WTC11 (cell line): ENCODE measurements at regions not wholly inside any gene's neighbourhood (a gene's known extent, or its start where the extent isn't known, plus 50 kb on each side); places are given as distances from the start of the nearest gene placed in this dataset.

Experiments used
- ATAC-seq: fragments of 200-7000 bp; cut with Tn5 transposase; 2 replicates; pipeline ENCODE4 v1.10.0; 2021; ENCODE audit warnings: mild to moderate bottlenecking, moderate library complexity
- CTCF ChIA-PET: fragments of 300-600 bp; sonication (Branson Sonifier 250); formaldehyde crosslinking; loops from one replicate; lab custom pipeline; 2021; ENCODE audit warnings: antibody characterized with exemption; lab: Charles Lee
- POLR2A ChIA-PET: fragments of 350-600 bp; sonication (Branson Sonifier 250); formaldehyde crosslinking; loops from one replicate; lab custom pipeline; 2021; ENCODE audit warnings: antibody characterized with exemption; lab: Charles Lee
- DNase-seq: peaks from one replicate; pipeline ENCODE4 v3.0.0; 2021; ENCODE audit warnings: low spot score
- H3K27ac Mint-ChIP-seq: 2 replicates; pipeline ENCODE4 v1.8.0; 2021; ENCODE audit warnings: mixed read lengths
- H3K27me3 Mint-ChIP-seq: 2 replicates; pipeline ENCODE4 v1.8.0; 2021; ENCODE audit warnings: low read depth, mild to moderate bottlenecking, moderate library complexity, mixed read lengths
- H3K36me3 Mint-ChIP-seq: 2 replicates; pipeline ENCODE4 v1.8.0; 2021; ENCODE audit warnings: mixed read lengths
- H3K4me1 Mint-ChIP-seq: 2 replicates; pipeline ENCODE4 v1.8.0; 2022; ENCODE audit warnings: mixed read lengths
- H3K4me3 Mint-ChIP-seq: 2 replicates; pipeline ENCODE4 v1.8.0; 2021; ENCODE audit warnings: mild to moderate bottlenecking, moderate library complexity, mixed read lengths
- H3K9me3 Mint-ChIP-seq: 2 replicates; pipeline ENCODE4 v1.8.0; 2021; ENCODE audit warnings: mixed read lengths
- ATF1 ChIP-seq: sonication (generic); formaldehyde crosslinking; IDR thresholded peaks from 2 replicates; pipeline ENCODE4 v1.8.1; 2023; ENCODE audit warnings: mild to moderate bottlenecking, moderate library complexity, missing genetic modification reagents
- ATF6 ChIP-seq: sonication (generic); formaldehyde crosslinking; IDR thresholded peaks from 2 replicates; pipeline ENCODE4 v1.8.1; 2023; ENCODE audit warnings: mild to moderate bottlenecking, missing genetic modification reagents
- GABPB1 ChIP-seq: sonication (generic); formaldehyde crosslinking; IDR thresholded peaks from 2 replicates; pipeline ENCODE4 v1.8.1; 2023; ENCODE audit warnings: mild to moderate bottlenecking, missing genetic modification reagents
- GTF2I ChIP-seq: fragments of 250-450 bp; sonication (Bioruptor Pico); conservative IDR thresholded peaks from 2 replicates; pipeline ENCODE4 v1.4.0; 2021; ENCODE audit warnings: mild to moderate bottlenecking
- MXD4 ChIP-seq: fragments of 250-450 bp; sonication (Bioruptor Pico); IDR thresholded peaks from 2 replicates; pipeline ENCODE4 v1.8.0; 2021; ENCODE audit warnings: mild to moderate bottlenecking, moderate library complexity, borderline replicate concordance
- NR2C2 ChIP-seq: sonication (generic); formaldehyde crosslinking; IDR thresholded peaks from 2 replicates; pipeline ENCODE4 v1.8.0; 2022; ENCODE audit warnings: mild to moderate bottlenecking, missing genetic modification reagents
- PREB ChIP-seq: sonication (generic); formaldehyde crosslinking; IDR thresholded peaks from 2 replicates; pipeline ENCODE4 v1.8.1; 2022; ENCODE audit warnings: mild to moderate bottlenecking, missing genetic modification reagents, moderate library complexity, borderline replicate concordance
- RORB ChIP-seq: fragments of 250-450 bp; sonication (Bioruptor Pico); IDR thresholded peaks from 2 replicates; pipeline ENCODE4 v1.9.0; 2021; ENCODE audit warnings: mild to moderate bottlenecking
- SMAD4 ChIP-seq: sonication (generic); formaldehyde crosslinking; IDR thresholded peaks from 2 replicates; pipeline ENCODE4 v1.8.0; 2022; ENCODE audit warnings: mild to moderate bottlenecking, missing genetic modification reagents
- SOX15 ChIP-seq: fragments of 250-450 bp; sonication (Bioruptor Pico); IDR thresholded peaks from 2 replicates; pipeline ENCODE4 v1.9.0; 2021; ENCODE audit warnings: mild to moderate bottlenecking
- ZNF219 ChIP-seq: sonication (generic); formaldehyde crosslinking; IDR thresholded peaks from 2 replicates; pipeline ENCODE4 v1.8.0; 2023; ENCODE audit warnings: missing genetic modification reagents, mild to moderate bottlenecking, borderline replicate concordance
- ZNF396 ChIP-seq: fragments of 250-450 bp; sonication (Bioruptor Pico); IDR thresholded peaks from 2 replicates; pipeline ENCODE4 v1.8.0; 2021; ENCODE audit warnings: mild to moderate bottlenecking, moderate library complexity, borderline replicate concordance
- ZNF532 ChIP-seq: fragments of 250-450 bp; sonication (Bioruptor Pico); IDR thresholded peaks from 2 replicates; pipeline ENCODE4 v1.9.0; 2021; ENCODE audit warnings: mild to moderate bottlenecking, borderline replicate concordance
- ZNF671 ChIP-seq: fragments of 250-450 bp; sonication (Bioruptor Pico); IDR thresholded peaks from 2 replicates; pipeline ENCODE4 v1.8.0; 2021; ENCODE audit warnings: mild to moderate bottlenecking
- TF ChIP-seq, protein P1 (sequence below): sonication (generic); formaldehyde crosslinking; IDR thresholded peaks from 2 replicates; pipeline ENCODE4 v1.8.1; 2023; ENCODE audit warnings: mild to moderate bottlenecking, missing genetic modification reagents, borderline replicate concordance
- TF ChIP-seq, protein P2 (sequence below): sonication (generic); formaldehyde crosslinking; conservative IDR thresholded peaks from 2 replicates; pipeline ENCODE4 v1.8.1; 2023; ENCODE audit warnings: mild to moderate bottlenecking, low read depth, missing genetic modification reagents, moderate library complexity
- TF ChIP-seq, protein P3 (sequence below): sonication (generic); formaldehyde crosslinking; IDR thresholded peaks from 2 replicates; pipeline ENCODE4 v1.8.1; 2022; ENCODE audit warnings: missing genetic modification reagents, borderline replicate concordance
- TF ChIP-seq, protein P4 (sequence below): sonication (generic); formaldehyde crosslinking; IDR thresholded peaks from 2 replicates; pipeline ENCODE4 v1.8.0; 2022; ENCODE audit warnings: mild to moderate bottlenecking, missing genetic modification reagents
- TF ChIP-seq, protein P5 (sequence below): sonication (generic); formaldehyde crosslinking; IDR thresholded peaks from 2 replicates; pipeline ENCODE4 v1.8.0; 2023; ENCODE audit warnings: missing genetic modification reagents

DNA sequence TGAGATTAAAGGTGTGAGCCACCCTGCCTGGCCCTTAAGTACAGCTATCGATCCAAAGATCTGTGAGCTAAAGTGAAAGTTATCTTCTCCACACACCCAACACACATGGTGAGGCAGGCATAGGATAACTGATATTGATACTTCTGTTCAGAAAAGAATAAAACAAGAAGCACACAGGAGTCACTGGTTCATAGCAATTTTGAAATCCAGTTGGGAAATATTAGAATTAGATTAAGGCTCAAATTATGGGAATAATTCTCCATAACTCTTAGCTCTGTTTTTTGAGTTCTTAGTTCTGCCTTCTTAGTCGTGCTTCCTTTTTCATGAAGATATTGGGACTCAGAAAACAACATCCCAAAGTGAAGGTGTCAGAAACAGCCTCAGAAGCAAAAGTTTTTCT is 186.0 kb upstream of the PLXNC1 start:
- DNase-seq, result no peak
- TF ChIP-seq ZNF396 (CRISPR knock-in tag) (no peak), ZNF219 (CRISPR knock-in tag) (no peak), GABPB1 (no peak)
- TF ChIP-seq, protein P1, sequence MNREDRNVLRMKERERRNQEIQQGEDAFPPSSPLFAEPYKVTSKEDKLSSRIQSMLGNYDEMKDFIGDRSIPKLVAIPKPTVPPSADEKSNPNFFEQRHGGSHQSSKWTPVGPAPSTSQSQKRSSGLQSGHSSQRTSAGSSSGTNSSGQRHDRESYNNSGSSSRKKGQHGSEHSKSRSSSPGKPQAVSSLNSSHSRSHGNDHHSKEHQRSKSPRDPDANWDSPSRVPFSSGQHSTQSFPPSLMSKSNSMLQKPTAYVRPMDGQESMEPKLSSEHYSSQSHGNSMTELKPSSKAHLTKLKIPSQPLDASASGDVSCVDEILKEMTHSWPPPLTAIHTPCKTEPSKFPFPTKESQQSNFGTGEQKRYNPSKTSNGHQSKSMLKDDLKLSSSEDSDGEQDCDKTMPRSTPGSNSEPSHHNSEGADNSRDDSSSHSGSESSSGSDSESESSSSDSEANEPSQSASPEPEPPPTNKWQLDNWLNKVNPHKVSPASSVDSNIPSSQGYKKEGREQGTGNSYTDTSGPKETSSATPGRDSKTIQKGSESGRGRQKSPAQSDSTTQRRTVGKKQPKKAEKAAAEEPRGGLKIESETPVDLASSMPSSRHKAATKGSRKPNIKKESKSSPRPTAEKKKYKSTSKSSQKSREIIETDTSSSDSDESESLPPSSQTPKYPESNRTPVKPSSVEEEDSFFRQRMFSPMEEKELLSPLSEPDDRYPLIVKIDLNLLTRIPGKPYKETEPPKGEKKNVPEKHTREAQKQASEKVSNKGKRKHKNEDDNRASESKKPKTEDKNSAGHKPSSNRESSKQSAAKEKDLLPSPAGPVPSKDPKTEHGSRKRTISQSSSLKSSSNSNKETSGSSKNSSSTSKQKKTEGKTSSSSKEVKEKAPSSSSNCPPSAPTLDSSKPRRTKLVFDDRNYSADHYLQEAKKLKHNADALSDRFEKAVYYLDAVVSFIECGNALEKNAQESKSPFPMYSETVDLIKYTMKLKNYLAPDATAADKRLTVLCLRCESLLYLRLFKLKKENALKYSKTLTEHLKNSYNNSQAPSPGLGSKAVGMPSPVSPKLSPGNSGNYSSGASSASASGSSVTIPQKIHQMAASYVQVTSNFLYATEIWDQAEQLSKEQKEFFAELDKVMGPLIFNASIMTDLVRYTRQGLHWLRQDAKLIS, result no peak
- TF ChIP-seq, all 79 proteins: peak for 0
- ATAC-seq, result no peak
- H3K9me3 Mint-ChIP-seq, result no peaks in the 10 kb centered on the region
- no peak overlapping the region for H3K4me3 Mint-ChIP-seq
- ChIA-PET CTCF (interaction anchor here (0.8 kb wide), 1 partner anchor 139 kb away, joined by 3 read pairs; no protein-coding TSS in a partner anchor), POLR2A (no interaction called here)
- H3K4me1 Mint-ChIP-seq, result no peaks in the 10 kb centered on the region
- no peak overlapping the region for H3K27ac Mint-ChIP-seq
- H3K36me3 Mint-ChIP-seq, result no peaks in the 10 kb centered on the region
- no peaks in the 10 kb centered on the region for H3K27me3 Mint-ChIP-seq

DNA sequence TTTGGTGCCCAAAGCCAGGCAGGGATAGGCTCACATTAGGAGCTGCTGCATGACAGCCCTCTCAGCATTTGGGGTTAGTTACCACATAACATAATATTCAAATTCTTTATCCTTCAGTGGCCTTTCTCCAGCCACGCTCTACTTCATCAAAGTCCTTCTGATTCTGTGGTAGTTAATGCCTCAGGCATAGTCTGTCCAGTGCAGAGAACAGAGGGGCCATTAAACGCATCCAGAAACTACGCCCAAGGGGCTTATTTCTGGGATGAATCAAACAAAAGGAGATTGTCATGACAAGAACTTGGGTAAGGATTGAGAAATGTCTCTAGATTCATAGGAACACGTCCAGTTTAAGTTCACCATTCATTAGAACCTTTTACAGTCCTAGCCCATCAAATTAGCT is 183.4 kb upstream of the PLXNC1 start:
- Mint-ChIP-seq H3K4me3 (no peak overlapping the region), H3K27me3 (no peaks in the 10 kb centered on the region), H3K27ac (no peak overlapping the region), H3K4me1 (no peaks in the 10 kb centered on the region), H3K36me3 (no peaks in the 10 kb centered on the region), H3K9me3 (no peaks in the 10 kb centered on the region)
- ChIA-PET POLR2A (no interaction called here), CTCF (no interaction called here)
- ATAC-seq, result no peak
- DNase-seq, result no peak
- TF ChIP-seq MXD4 (CRISPR knock-in tag), result no peak
- TF ChIP-seq PREB, result no peak
- no peak for TF ChIP-seq ATF6 (CRISPR knock-in tag)
- TF ChIP-seq, protein P2, sequence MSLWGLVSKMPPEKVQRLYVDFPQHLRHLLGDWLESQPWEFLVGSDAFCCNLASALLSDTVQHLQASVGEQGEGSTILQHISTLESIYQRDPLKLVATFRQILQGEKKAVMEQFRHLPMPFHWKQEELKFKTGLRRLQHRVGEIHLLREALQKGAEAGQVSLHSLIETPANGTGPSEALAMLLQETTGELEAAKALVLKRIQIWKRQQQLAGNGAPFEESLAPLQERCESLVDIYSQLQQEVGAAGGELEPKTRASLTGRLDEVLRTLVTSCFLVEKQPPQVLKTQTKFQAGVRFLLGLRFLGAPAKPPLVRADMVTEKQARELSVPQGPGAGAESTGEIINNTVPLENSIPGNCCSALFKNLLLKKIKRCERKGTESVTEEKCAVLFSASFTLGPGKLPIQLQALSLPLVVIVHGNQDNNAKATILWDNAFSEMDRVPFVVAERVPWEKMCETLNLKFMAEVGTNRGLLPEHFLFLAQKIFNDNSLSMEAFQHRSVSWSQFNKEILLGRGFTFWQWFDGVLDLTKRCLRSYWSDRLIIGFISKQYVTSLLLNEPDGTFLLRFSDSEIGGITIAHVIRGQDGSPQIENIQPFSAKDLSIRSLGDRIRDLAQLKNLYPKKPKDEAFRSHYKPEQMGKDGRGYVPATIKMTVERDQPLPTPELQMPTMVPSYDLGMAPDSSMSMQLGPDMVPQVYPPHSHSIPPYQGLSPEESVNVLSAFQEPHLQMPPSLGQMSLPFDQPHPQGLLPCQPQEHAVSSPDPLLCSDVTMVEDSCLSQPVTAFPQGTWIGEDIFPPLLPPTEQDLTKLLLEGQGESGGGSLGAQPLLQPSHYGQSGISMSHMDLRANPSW (CRISPR knock-in tag), result no peak
- TF ChIP-seq SMAD4, result no peak
- TF ChIP-seq ZNF532 (CRISPR knock-in tag), result no peak
- no peak for TF ChIP-seq NR2C2 (CRISPR knock-in tag)
- TF ChIP-seq SOX15 (CRISPR knock-in tag), result no peak
- TF ChIP-seq, protein P3, sequence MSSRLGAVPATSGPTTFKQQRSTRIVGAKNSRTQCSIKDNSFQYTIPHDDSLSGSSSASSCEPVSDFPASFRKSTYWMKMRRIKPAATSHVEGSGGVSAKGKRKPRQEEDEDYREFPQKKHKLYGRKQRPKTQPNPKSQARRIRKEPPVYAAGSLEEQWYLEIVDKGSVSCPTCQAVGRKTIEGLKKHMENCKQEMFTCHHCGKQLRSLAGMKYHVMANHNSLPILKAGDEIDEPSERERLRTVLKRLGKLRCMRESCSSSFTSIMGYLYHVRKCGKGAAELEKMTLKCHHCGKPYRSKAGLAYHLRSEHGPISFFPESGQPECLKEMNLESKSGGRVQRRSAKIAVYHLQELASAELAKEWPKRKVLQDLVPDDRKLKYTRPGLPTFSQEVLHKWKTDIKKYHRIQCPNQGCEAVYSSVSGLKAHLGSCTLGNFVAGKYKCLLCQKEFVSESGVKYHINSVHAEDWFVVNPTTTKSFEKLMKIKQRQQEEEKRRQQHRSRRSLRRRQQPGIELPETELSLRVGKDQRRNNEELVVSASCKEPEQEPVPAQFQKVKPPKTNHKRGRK, result no peak
- TF ChIP-seq ATF1, result no peak
- TF ChIP-seq ZNF671, result no peak
- no peak for TF ChIP-seq RORB (CRISPR knock-in tag)
- no peak for TF ChIP-seq GTF2I (CRISPR knock-in tag)
- TF ChIP-seq, protein P4, sequence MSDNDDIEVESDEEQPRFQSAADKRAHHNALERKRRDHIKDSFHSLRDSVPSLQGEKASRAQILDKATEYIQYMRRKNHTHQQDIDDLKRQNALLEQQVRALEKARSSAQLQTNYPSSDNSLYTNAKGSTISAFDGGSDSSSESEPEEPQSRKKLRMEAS (CRISPR knock-in tag), result no peak
- TF ChIP-seq, protein P5, sequence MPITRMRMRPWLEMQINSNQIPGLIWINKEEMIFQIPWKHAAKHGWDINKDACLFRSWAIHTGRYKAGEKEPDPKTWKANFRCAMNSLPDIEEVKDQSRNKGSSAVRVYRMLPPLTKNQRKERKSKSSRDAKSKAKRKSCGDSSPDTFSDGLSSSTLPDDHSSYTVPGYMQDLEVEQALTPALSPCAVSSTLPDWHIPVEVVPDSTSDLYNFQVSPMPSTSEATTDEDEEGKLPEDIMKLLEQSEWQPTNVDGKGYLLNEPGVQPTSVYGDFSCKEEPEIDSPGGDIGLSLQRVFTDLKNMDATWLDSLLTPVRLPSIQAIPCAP (CRISPR knock-in tag), result no peak
